ENCODE measurements at regions not wholly inside any gene's neighbourhood (a gene's known extent, or its start where the extent isn't known, plus 50 kb on each side); places are given as distances from the start of the nearest gene placed in this dataset.

DNA sequence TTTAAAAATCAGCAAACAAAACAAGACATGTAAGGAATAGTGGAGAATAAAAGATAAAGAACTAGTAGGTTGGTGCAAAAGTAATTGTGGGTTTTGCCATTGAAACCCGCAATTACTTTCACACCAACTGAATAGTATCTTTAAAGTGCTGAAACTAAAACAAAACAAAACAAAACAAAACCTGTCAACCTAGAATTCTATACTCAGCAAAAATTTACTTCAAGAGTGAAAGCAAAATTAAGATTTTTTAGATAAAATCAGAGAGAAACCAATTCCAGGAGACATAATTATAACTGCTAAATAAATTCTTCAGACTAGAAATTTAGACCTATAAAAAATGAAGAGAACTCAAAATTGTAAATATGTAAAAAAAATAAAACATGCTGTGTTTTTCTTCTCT is 114.0 kb upstream of the TSPAN2 start:
- Histone ChIP-seq H3K27ac (ENCODE audit: low read length) (no peak overlapping the region), H3K9ac (ENCODE audit: low read length in 2 of 2) (no peak overlapping the region), H3K4me3 (ENCODE audit: low read length in 2 of 2) (no peak overlapping the region)

DNA sequence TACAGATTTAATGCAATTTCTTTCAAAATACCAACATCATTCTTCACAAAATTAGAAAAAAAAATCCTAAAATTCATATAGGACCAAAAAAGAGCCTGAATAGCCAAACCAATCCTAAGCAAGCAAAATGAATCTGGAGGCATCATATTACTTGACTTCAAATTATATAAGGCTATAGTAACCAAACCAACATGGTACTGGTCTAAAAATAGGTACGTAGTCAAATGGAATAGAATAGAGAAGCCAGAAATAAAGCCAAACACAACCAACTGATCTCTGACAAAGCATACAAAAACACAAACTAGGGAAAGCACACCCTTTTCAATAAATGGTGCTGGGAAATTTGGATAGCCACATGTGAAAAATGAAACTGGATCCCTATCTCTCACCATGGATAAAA is 112.3 kb upstream of the TSPAN2 start:
- Histone ChIP-seq H3K36me3 (ENCODE audit: control insufficient read depth in 2 of 2, insufficient read depth in 2 of 2, low read length in 2 of 2) (no peaks in the 10 kb centered on the region), H3K9me3 (ENCODE audit: control insufficient read depth in 2 of 2, low read length in 2 of 2) (no peaks in the 10 kb centered on the region), H3K9ac (ENCODE audit: low read length in 2 of 2) (no peak overlapping the region), H3K4me3 (ENCODE audit: low read length in 2 of 2) (no peak overlapping the region), H3K4me1 (ENCODE audit: control insufficient read depth, insufficient read depth, low read length) (no peaks in the 10 kb centered on the region), H3K27ac (ENCODE audit: low read length) (no peak overlapping the region), H3K27me3 (ENCODE audit: control insufficient read depth in 1 of 2, insufficient read depth in 2 of 2, low read length in 2 of 2) (no peaks in the 10 kb centered on the region)

More for the DNA sequence above, 114.0 kb upstream of the TSPAN2 start:
- Histone ChIP-seq H3K36me3 (ENCODE audit: control insufficient read depth in 2 of 2, insufficient read depth in 2 of 2, low read length in 2 of 2) (no peaks in the 10 kb centered on the region), H3K9me3 (ENCODE audit: control insufficient read depth in 2 of 2, low read length in 2 of 2) (no peaks in the 10 kb centered on the region), H3K27me3 (ENCODE audit: control insufficient read depth in 1 of 2, insufficient read depth in 2 of 2, low read length in 2 of 2) (no peaks in the 10 kb centered on the region), H3K4me1 (ENCODE audit: control insufficient read depth, insufficient read depth, low read length) (no peaks in the 10 kb centered on the region)

DNA sequence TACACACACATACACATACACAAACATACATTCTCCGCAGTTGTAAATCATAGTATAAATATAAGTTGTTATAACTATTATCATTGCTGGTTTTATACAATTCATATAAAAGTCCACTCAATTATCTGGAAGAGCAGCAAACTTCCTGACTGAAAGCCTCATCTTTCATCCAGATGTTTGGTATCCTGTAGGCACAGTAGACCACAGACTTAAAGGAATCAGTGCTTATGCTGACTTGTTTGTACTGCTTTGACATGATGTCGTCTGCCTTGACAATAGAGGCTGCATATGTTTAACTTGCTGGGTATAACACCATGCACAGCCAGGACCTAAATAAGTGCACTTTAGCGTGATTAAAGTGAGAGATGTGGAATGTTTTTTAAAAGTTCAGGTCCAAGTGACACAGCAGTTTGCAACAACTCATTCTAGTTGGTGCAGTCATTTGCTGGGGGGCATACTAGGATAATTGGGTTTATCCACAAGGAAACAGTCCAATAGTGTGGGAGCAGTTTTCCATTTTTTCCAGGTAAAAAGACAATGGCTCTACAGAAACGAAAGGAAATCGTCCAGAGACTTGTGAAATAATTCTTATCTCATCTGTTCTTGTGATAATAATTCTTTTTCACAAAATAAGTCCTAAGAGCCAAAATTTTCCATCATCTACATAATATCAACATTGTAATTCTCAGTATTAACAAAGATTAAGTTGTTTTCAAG is 110.3 kb upstream of the TSPAN2 start:
- Histone ChIP-seq H3K27ac (ENCODE audit: low read length) (no peak overlapping the region), H3K4me1 (ENCODE audit: control insufficient read depth, insufficient read depth, low read length) (no peaks in the 10 kb centered on the region), H3K36me3 (ENCODE audit: control insufficient read depth in 2 of 2, insufficient read depth in 2 of 2, low read length in 2 of 2) (no peaks in the 10 kb centered on the region), H3K4me3 (ENCODE audit: low read length in 2 of 2) (no peak overlapping the region), H3K9ac (ENCODE audit: low read length in 2 of 2) (no peak overlapping the region), H3K27me3 (ENCODE audit: control insufficient read depth in 1 of 2, insufficient read depth in 2 of 2, low read length in 2 of 2) (no peaks in the 10 kb centered on the region), H3K9me3 (ENCODE audit: control insufficient read depth in 2 of 2, low read length in 2 of 2) (no peaks in the 10 kb centered on the region)

DNA sequence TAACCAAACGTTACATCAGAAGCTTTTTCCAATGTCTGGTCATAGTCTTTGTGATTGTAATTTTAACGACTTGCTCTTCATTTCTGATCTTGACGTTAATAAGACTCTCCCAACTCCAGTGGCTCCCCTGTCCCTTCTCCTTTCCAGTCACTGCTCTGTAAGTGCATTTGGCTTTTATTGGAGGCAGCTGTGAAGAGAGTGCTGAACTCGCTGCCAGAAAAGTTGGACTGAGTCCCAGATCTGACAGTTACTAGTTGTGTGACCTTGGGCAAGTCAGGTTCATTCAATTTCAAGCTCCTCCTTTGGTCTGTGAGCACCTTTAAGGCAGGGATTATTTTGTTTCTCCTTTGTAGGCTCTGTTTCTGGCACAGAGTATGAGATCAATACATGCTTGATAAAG is 109.6 kb upstream of the TSPAN2 start:
- H3K4me1 ChIP-seq (ENCODE audit: control insufficient read depth, insufficient read depth, low read length): no peaks in the 10 kb centered on the region
- H3K27ac ChIP-seq (ENCODE audit: low read length): no peak overlapping the region
- H3K9me3 ChIP-seq (ENCODE audit: control insufficient read depth in 2 of 2, low read length in 2 of 2): no peaks in the 10 kb centered on the region

DNA sequence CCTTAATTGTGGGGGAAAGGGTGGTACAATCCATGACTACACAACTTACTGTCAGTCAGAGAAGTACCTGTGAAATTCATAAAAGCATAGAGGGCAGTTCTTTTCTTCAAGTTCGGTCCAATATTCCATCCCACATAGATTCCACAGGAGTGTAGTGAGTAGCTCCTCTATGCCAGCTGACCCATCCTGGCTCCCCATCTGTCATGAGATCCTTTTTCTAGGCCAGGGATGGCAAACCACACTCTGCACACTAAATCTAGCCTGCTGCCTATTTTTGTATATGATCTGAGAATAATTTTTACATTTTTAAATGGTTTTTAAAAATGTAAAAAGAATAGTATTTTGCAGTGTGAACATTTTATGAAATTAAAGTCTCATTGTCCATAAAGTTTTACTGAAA is 107.0 kb upstream of the TSPAN2 start:
- no peaks in the 10 kb centered on the region for H3K36me3 ChIP-seq (ENCODE audit: control insufficient read depth in 2 of 2, insufficient read depth in 2 of 2, low read length in 2 of 2)
- no peaks in the 10 kb centered on the region for H3K4me1 ChIP-seq (ENCODE audit: control insufficient read depth, insufficient read depth, low read length)
- H3K4me3 ChIP-seq (ENCODE audit: low read length in 2 of 2): no peak overlapping the region
- H3K9me3 ChIP-seq (ENCODE audit: control insufficient read depth in 2 of 2, low read length in 2 of 2): no peaks in the 10 kb centered on the region
- H3K27ac ChIP-seq (ENCODE audit: low read length): no peak overlapping the region
- no peak overlapping the region for H3K9ac ChIP-seq (ENCODE audit: low read length in 2 of 2)
- H3K27me3 ChIP-seq (ENCODE audit: control insufficient read depth in 1 of 2, insufficient read depth in 2 of 2, low read length in 2 of 2): no peaks in the 10 kb centered on the region

More for the DNA sequence above, 109.6 kb upstream of the TSPAN2 start:
- Histone ChIP-seq H3K9ac (ENCODE audit: low read length in 2 of 2) (no peak overlapping the region), H3K4me3 (ENCODE audit: low read length in 2 of 2) (no peak overlapping the region), H3K36me3 (ENCODE audit: control insufficient read depth in 2 of 2, insufficient read depth in 2 of 2, low read length in 2 of 2) (no peaks in the 10 kb centered on the region), H3K27me3 (ENCODE audit: control insufficient read depth in 1 of 2, insufficient read depth in 2 of 2, low read length in 2 of 2) (no peaks in the 10 kb centered on the region)

DNA sequence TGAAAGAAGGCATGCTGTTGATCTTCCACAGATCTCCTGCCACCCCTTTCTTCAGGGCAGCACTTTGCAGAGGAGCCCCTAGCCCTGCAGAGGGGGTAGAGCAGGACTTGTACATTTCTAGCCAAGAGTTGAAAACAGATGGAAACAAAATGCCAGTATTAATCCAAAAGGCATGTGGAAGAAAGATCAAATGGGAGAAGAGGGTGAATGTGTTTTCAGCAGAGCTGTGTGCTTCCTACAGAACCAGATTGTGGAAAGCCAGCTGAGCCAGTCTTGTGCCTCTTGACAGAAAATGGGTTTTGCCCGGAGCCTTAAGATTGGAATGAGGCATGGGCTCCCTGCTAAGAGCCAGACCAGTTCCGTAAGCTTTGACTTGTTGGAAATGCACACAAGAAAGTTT is 105.2 kb upstream of the TSPAN2 start:
- no peaks in the 10 kb centered on the region for H3K9me3 ChIP-seq (ENCODE audit: control insufficient read depth in 2 of 2, low read length in 2 of 2)
- no peaks in the 10 kb centered on the region for H3K4me1 ChIP-seq (ENCODE audit: control insufficient read depth, insufficient read depth, low read length)
- H3K27me3 ChIP-seq (ENCODE audit: control insufficient read depth in 1 of 2, insufficient read depth in 2 of 2, low read length in 2 of 2): no peaks in the 10 kb centered on the region
- H3K9ac ChIP-seq (ENCODE audit: low read length in 2 of 2): no peak overlapping the region
- no peaks in the 10 kb centered on the region for H3K36me3 ChIP-seq (ENCODE audit: control insufficient read depth in 2 of 2, insufficient read depth in 2 of 2, low read length in 2 of 2)
- H3K27ac ChIP-seq (ENCODE audit: low read length): no peak overlapping the region
- no peak overlapping the region for H3K4me3 ChIP-seq (ENCODE audit: low read length in 2 of 2)

DNA sequence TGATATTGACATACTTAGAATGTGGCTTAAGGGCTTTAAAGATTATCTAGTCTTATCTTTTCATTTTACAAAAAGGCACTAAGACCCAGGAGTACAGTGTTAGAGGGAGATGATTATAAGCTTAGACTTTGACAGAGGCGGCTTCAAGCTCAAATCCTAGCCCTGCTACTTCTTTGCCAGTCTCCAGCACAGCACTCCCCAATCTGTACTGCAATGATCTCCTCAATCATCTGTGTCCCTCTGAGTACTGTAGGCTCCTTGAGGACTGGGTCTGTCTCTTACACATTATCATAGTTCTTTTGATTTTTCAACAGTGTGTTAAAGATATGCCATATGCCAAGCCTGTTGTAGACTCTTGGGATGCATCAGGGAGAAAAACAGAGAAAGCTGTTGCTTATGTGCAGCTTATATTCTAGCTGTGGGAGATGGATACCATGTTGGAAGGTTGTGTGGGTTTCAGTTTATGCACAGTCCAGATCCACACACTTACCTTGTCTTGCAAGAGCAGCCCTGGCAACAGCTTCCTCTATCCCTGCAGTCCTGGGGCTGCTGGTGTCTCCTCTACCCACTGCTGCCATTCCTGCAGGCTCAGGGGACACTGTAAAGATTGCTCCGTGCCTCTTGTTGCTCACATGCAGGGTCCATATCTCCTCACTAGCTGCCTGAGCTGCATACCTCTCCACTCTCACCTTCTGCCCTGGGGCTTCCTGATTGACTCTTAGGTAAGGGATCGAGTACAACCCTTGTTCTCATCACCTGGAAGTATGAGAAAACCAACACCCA is 103.9 kb upstream of the TSPAN2 start:
- no peak overlapping the region for H3K27ac ChIP-seq (ENCODE audit: low read length)
- no peaks in the 10 kb centered on the region for H3K27me3 ChIP-seq (ENCODE audit: control insufficient read depth in 1 of 2, insufficient read depth in 2 of 2, low read length in 2 of 2)
- no peak overlapping the region for H3K9ac ChIP-seq (ENCODE audit: low read length in 2 of 2)
- no peaks in the 10 kb centered on the region for H3K4me1 ChIP-seq (ENCODE audit: control insufficient read depth, insufficient read depth, low read length)
- no peaks in the 10 kb centered on the region for H3K9me3 ChIP-seq (ENCODE audit: control insufficient read depth in 2 of 2, low read length in 2 of 2)
- H3K4me3 ChIP-seq (ENCODE audit: low read length in 2 of 2): no peak overlapping the region
- H3K36me3 ChIP-seq (ENCODE audit: control insufficient read depth in 2 of 2, insufficient read depth in 2 of 2, low read length in 2 of 2): no peaks in the 10 kb centered on the region

DNA sequence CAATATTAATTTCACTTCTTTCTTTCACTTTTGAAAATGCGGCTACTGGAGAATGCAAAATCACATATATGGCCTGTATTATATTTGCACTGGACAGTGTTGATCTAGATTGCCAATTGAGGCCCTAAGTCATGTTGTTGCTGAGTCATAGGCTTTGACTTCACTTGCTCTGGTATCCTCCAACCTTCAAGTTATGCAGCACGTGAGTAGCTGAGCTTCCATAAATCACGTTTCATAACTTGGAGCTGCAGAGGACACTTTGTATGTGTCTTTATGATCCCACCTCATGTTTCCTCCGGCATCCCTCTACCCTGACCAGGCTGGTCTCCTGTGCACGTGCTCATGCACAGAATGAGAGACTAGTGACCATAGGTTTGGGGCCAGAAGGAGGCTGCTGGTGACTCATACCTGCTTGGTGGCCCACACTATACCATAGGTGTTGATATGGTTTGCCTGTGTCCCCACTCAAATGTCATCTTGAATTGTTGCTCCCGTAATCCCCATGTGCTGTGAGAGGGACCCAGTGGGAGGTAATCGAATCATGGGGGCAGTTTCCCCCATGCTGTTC is 103.0 kb upstream of the TSPAN2 start:
- Histone ChIP-seq H3K27ac (ENCODE audit: low read length) (no peak overlapping the region), H3K36me3 (ENCODE audit: control insufficient read depth in 2 of 2, insufficient read depth in 2 of 2, low read length in 2 of 2) (no peaks in the 10 kb centered on the region), H3K27me3 (ENCODE audit: control insufficient read depth in 1 of 2, insufficient read depth in 2 of 2, low read length in 2 of 2) (no peaks in the 10 kb centered on the region), H3K9me3 (ENCODE audit: control insufficient read depth in 2 of 2, low read length in 2 of 2) (no peaks in the 10 kb centered on the region), H3K9ac (ENCODE audit: low read length in 2 of 2) (no peak overlapping the region), H3K4me3 (ENCODE audit: low read length in 2 of 2) (no peak overlapping the region), H3K4me1 (ENCODE audit: control insufficient read depth, insufficient read depth, low read length) (no peaks in the 10 kb centered on the region)

DNA sequence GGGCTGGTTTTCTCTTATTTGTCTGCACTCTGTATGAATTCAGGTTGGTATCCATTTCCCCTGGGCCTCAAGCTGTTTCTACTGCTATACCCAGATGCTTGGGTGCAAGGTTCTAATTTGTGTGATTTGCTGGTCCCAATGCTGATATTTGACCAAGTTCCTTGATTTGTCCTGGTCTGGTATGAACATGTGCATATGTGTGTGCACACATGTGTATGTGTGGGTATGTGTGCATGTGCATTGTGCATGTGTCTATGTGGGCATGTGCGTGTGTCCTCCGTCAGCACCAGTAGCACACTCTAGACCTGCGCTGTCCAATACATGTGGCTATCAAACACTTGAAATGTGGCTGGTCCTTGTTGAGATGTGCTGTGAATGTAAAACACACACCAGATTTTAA is 102.4 kb upstream of the TSPAN2 start:
- no peak overlapping the region for H3K4me3 ChIP-seq (ENCODE audit: low read length in 2 of 2)
- H3K4me1 ChIP-seq (ENCODE audit: control insufficient read depth, insufficient read depth, low read length): no peaks in the 10 kb centered on the region
- no peaks in the 10 kb centered on the region for H3K9me3 ChIP-seq (ENCODE audit: control insufficient read depth in 2 of 2, low read length in 2 of 2)
- no peak overlapping the region for H3K9ac ChIP-seq (ENCODE audit: low read length in 2 of 2)
- H3K36me3 ChIP-seq (ENCODE audit: control insufficient read depth in 2 of 2, insufficient read depth in 2 of 2, low read length in 2 of 2): no peaks in the 10 kb centered on the region
- no peak overlapping the region for H3K27ac ChIP-seq (ENCODE audit: low read length)
- H3K27me3 ChIP-seq (ENCODE audit: control insufficient read depth in 1 of 2, insufficient read depth in 2 of 2, low read length in 2 of 2): no peaks in the 10 kb centered on the region

DNA sequence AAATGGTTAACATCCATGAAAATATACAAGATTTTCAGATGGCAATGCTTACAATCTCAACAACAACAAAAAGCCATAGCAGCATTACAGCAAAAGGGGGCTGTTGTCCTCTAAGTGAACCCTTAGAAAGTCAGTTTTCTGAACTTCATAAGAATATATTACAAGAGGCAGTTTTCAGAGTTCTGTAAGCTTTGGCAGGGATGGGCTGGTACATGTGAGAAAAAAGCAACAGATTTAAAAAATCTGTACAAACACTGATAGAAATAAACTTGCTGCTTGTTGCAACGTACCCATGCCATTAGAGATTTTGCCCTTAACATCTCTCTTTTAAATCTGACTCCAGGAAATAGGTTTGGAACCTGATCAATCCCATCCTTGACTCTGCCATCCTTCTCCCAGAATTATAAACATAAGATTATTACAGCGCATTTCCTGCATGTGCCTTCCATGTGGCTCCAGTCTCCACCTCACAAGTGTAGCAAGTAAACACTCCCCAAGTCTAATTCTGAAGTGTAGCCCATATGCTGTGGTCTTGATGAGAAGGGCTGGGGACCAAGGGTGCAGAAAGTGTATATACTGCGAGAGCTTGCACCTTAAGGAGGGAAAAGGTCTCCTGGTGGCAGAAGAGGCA is 101.4 kb upstream of the TSPAN2 start:
- Histone ChIP-seq H3K27ac (ENCODE audit: low read length) (no peak overlapping the region), H3K27me3 (ENCODE audit: control insufficient read depth in 1 of 2, insufficient read depth in 2 of 2, low read length in 2 of 2) (no peaks in the 10 kb centered on the region), H3K4me1 (ENCODE audit: control insufficient read depth, insufficient read depth, low read length) (no peaks in the 10 kb centered on the region), H3K9me3 (ENCODE audit: control insufficient read depth in 2 of 2, low read length in 2 of 2) (no peaks in the 10 kb centered on the region), H3K9ac (ENCODE audit: low read length in 2 of 2) (no peak overlapping the region), H3K36me3 (ENCODE audit: control insufficient read depth in 2 of 2, insufficient read depth in 2 of 2, low read length in 2 of 2) (no peaks in the 10 kb centered on the region), H3K4me3 (ENCODE audit: low read length in 2 of 2) (no peak overlapping the region)

Measured in stomach smooth muscle (tissue), 2 donors.